ENCODE measurements at regions not wholly inside any gene's neighbourhood (a gene's known extent, or its start where the extent isn't known, plus 50 kb on each side); places are given as distances from the start of the nearest gene placed in this dataset.

- TF ChIP-seq TAF1 (IDR thresholded peaks at IDR 0.05; ENCODE audit: borderline replicate concordance, insufficient read depth, low read length) = no peak
- no peak for TF ChIP-seq FOXP2 (optimal IDR thresholded peaks at IDR 0.05; ENCODE audit: borderline replicate concordance, extremely low read depth, extremely low read length, insufficient read depth)
- TF ChIP-seq POLR2AphosphoS5 (IDR thresholded peaks at IDR 0.05; ENCODE audit: low read depth, low read length) = no peak
- TF ChIP-seq REST (IDR thresholded peaks at IDR 0.05; ENCODE audit: insufficient read depth in 1 of 2, low read depth in 2 of 2, low read length in 2 of 2) = no peak
- TF ChIP-seq SIN3A (IDR thresholded peaks at IDR 0.05; ENCODE audit: borderline replicate concordance, insufficient read depth, low read length) = no peak
Observed at GRCh38 chr18:77990901-77991300, 741.3 kb downstream of the GALR1 start.

- TF ChIP-seq REST (IDR thresholded peaks at IDR 0.05; ENCODE audit: insufficient read depth in 1 of 2, low read depth in 2 of 2, low read length in 2 of 2) (no peak), SIN3A (IDR thresholded peaks at IDR 0.05; ENCODE audit: borderline replicate concordance, insufficient read depth, low read length) (no peak), FOXP2 (optimal IDR thresholded peaks at IDR 0.05; ENCODE audit: borderline replicate concordance, extremely low read depth, extremely low read length, insufficient read depth) (no peak), TAF1 (IDR thresholded peaks at IDR 0.05; ENCODE audit: borderline replicate concordance, insufficient read depth, low read length) (no peak), POLR2AphosphoS5 (IDR thresholded peaks at IDR 0.05; ENCODE audit: low read depth, low read length) (no peak)
Observed at GRCh38 chr18:77992057-77992456, 742.4 kb downstream of the GALR1 start.

GRCh38 chr18:77993188-77993981, 743.7 kb downstream of the GALR1 start:
- TF ChIP-seq REST (IDR thresholded peaks at IDR 0.05; ENCODE audit: insufficient read depth in 1 of 2, low read depth in 2 of 2, low read length in 2 of 2) = no peak
- TF ChIP-seq SIN3A (IDR thresholded peaks at IDR 0.05; ENCODE audit: borderline replicate concordance, insufficient read depth, low read length) = no peak
- no peak for TF ChIP-seq FOXP2 (optimal IDR thresholded peaks at IDR 0.05; ENCODE audit: borderline replicate concordance, extremely low read depth, extremely low read length, insufficient read depth)
- no peak for TF ChIP-seq POLR2AphosphoS5 (IDR thresholded peaks at IDR 0.05; ENCODE audit: low read depth, low read length)
- TF ChIP-seq TAF1 (IDR thresholded peaks at IDR 0.05; ENCODE audit: borderline replicate concordance, insufficient read depth, low read length) = no peak

- TF ChIP-seq SIN3A (IDR thresholded peaks at IDR 0.05; ENCODE audit: borderline replicate concordance, insufficient read depth, low read length) (no peak), REST (IDR thresholded peaks at IDR 0.05; ENCODE audit: insufficient read depth in 1 of 2, low read depth in 2 of 2, low read length in 2 of 2) (no peak), TAF1 (IDR thresholded peaks at IDR 0.05; ENCODE audit: borderline replicate concordance, insufficient read depth, low read length) (no peak)
Observed at GRCh38 chr18:77995593-77995992, 745.9 kb downstream of the GALR1 start.
